HG03439 (cell line): ENCODE measurements at regions not wholly inside any gene's neighbourhood (a gene's known extent, or its start where the extent isn't known, plus 50 kb on each side); places are given as distances from the start of the nearest gene placed in this dataset.
"Not testable (repeated sequence)": the region's sequence is repeated elsewhere in the genome, so short reads cannot be mapped to it uniquely, and the experiment has no call there.

ENCODE experiments used
- ATAC-seq: cut with Tn5 transposase; IDR thresholded peaks from one replicate; pipeline ENCODE4 v1.9.1; 2021; ENCODE audit warnings: mild to moderate bottlenecking, moderate library complexity; ENCODE audit not compliant: unreplicated experiment

DNA sequence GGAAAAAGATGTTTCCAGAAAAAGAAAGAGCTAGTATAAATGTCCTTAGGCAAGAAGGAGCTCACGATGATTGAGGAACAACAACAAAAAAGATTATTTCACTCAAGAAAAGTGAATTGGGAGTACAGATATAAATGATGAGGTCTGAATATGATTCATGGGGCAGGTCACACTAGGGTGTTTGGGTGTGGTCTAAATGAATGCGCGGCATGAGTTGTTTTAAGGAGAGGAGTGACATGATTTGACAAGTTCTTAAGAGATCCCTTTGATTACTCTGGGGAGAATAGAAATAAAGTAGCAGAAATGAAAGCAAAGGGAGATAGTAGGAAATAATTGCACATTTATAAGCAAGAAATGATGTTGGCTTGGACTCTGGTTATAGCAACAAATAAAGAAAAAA, 59.3 kb downstream of the NUTM2D start:
- ATAC-seq, result not testable (repeated sequence)

DNA sequence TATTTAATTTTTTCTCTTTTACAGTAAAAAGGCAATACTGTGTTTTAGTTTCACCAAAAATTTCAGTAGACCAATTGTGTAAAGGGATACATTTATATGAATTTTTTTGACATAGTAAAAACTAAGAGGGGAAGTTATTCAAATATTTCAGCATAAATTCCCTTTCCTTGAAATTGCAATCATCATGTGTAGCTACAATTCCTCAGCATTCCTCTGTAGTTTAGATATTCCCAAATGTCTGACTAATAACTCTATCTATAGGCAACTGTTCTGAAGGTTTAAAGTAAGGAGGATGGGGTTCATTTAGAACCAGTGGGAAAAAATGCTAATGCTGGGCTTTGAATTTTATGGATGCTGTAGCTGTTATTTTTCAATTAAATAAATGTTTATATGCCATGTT, 65.1 kb downstream of the NUTM2D start:
- not testable (repeated sequence) for ATAC-seq

DNA sequence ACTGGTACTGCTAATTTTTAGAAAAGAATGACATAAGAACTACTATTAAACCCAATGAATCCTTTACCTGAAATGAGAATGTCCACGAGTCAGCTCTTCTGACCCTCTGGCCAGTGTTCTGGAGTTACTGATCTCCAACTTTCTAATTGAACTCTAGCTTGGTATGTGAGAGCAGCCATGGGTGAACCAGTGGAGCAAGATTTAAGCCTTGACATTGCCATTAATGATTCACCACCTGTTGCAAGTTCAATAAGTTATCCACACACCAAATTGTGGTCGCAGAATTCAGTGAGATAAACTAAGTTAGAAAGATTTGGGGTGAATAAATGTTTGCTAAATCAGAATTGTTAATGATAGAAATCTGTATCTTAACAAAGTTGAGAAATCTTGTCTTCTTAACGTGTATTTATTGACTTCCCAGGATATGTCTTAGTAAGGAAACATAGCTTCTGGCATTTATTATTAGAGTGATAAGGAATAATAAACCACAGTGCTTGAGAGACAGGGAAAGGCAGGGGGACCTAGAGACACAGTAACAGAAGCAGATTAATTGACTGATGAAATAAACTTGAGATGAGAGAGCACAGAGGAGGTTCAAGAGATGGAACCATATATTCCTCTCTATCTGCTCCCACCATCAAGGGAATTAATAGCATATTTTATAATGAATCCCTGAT, 67.3 kb downstream of the NUTM2D start:
- ATAC-seq, result not testable (repeated sequence)

DNA sequence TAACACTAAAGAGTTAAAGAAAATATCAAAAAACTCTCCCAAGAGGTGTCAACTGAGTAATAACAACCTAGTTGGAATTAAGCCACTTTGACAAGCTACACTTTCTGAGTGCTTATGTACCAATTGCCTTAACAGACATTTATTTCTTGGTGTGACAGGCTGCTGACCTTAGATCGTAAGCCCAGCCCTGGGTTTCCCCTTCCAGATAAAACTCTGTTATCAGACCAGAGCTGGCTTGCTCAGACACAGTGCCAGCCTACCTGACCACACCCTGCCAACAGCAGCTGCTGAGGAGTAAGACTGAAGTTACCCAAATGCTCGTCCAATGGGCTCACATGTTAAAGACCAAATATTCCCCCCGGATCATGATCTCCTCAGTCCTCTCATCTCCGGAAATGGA, 70.9 kb upstream of the MINPP1 start:
- ATAC-seq, result not testable (repeated sequence)

DNA sequence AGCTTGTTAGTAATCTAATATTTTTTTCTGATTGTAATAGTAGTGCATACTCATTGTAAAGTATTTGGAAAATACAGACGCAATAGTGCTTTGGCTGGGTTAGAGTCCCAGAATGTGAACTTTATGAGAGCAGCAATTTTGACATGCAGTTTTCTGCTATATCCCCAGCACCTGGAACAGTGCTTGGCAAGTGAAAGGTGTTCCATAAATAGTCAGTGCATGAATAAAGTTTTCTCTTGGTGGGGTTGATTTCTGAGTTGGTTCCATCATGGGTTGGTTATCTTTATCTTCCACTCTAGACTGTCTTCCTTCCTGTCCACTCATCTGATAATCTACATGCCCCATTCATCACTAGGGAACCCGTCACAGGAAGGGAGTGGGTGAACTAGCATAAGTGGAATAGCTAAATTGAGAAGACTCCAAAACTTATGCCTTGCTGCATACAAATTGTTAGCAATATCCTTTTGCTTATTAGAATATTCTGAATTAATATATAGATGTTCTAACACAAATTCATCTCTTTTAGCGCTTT, 69.3 kb upstream of the MINPP1 start:
- ATAC-seq, result not testable (repeated sequence)

GRCh38 chr10:87436104-87436503, 68.6 kb upstream of the MINPP1 start:
- peak; percentile 73 for ATAC-seq

GRCh38 chr10:87437450-87437849, 67.2 kb upstream of the MINPP1 start:
- ATAC-seq, result not testable (repeated sequence)
